Keratinocyte (primary cell): ENCODE measurements at regions not wholly inside any gene's neighbourhood (a gene's known extent, or its start where the extent isn't known, plus 50 kb on each side); places are given as distances from the start of the nearest gene placed in this dataset.

Source experiments
- CTCF ChIP-seq, 3 experiments: IDR thresholded peaks in 1 of 3; conservative IDR thresholded peaks in 1 of 3; optimal IDR thresholded peaks in 1 of 3; 2 replicates in 2 of 3; 3 replicates in 1 of 3; pipeline versions ENCODE3 to v1.5.1; 2011; ENCODE audit warnings: low read length in 3 of 3, mild to moderate bottlenecking in 3 of 3, moderate library complexity in 2 of 3, control low read depth in 1 of 3, inconsistent platforms in 1 of 3; ENCODE audit not compliant: insufficient read depth in 2 of 3; ENCODE audit errors: extremely low read depth in 1 of 3
- EZH2 ChIP-seq: IDR thresholded peaks from one replicate; pipeline ENCODE4 v1.6.1; 2012; ENCODE audit warnings: inconsistent platforms, mild to moderate bottlenecking, low read length, moderate library complexity

GRCh38 chr12:90690120-90690519 lies 264.9 kb downstream of the CCER1 start:
- TF ChIP-seq EZH2: no peak
- no peak for TF ChIP-seq CTCF (optimal IDR thresholded peaks at IDR 0.05 in 1 of 3, IDR thresholded peaks at IDR 0.05 in 1 of 3, conservative IDR thresholded peaks at IDR 0.05 in 1 of 3; ENCODE audit: extremely low read depth in 1 of 3, insufficient read depth in 2 of 3, low read length in 3 of 3)
